ENCODE measurements at regions not wholly inside any gene's neighbourhood (a gene's known extent, or its start where the extent isn't known, plus 50 kb on each side); places are given as distances from the start of the nearest gene placed in this dataset.
A peak's percentile ranks its signal among the peaks of the same experiment; 100 is the strongest.

GRCh38 chrX:110569506-110569905 is 210.9 kb downstream of the RTL9 start:
- no peaks in the 10 kb centered on the region for H3K4me1 ChIP-seq
- no peaks in the 10 kb centered on the region for H3K27me3 ChIP-seq
- WGBS, 5 donors: 42 to 67% (median 46%) methylated on average over 1 of the region's 1 CpG
- TF ChIP-seq CTCF (IDR thresholded peaks at IDR 0.05) (no peak), POLR2AphosphoS5 (IDR thresholded peaks at IDR 0.05) (no peak), POLR2A (IDR thresholded peaks at IDR 0.05) (no peak), EP300 (IDR thresholded peaks at IDR 0.05) (no peak)
- H3K36me3 ChIP-seq: no peaks in the 10 kb centered on the region
- peaks cover 0 to 23% (median 9%) of the 10 kb centered on the region in 4 donors for H3K9me3 ChIP-seq
- intact Hi-C loops (cut with DNase I; ENCODE audit: low total_unique reads): no loop called here
- no peak overlapping the region for H3K4me3 ChIP-seq
- H3K27ac ChIP-seq: no peak overlapping the region
- no peak for DNase-seq

- intact Hi-C loops (cut with DNase I; ENCODE audit: low total_unique reads): no loop called here
- no peak for TF ChIP-seq POLR2A (IDR thresholded peaks at IDR 0.05)
- TF ChIP-seq CTCF (IDR thresholded peaks at IDR 0.05): no peak
- TF ChIP-seq POLR2AphosphoS5 (IDR thresholded peaks at IDR 0.05): no peak
- no peak for TF ChIP-seq EP300 (IDR thresholded peaks at IDR 0.05)
- H3K4me1 ChIP-seq: no peaks in the 10 kb centered on the region
- no peak overlapping the region for H3K4me3 ChIP-seq
- no peak overlapping the region for H3K27ac ChIP-seq
- H3K36me3 ChIP-seq: no peaks in the 10 kb centered on the region
- DNase-seq: no peak
- peaks cover 0 to 10% (median 3%) of the 10 kb centered on the region in 4 donors for H3K9me3 ChIP-seq
- peaks cover 0 to 9% (median 0%) of the 10 kb centered on the region in 3 donors for H3K27me3 ChIP-seq
Measured at GRCh38 chrX:110578270-110578669, 217.3 kb downstream of the CHRDL1 start.

- H3K27ac ChIP-seq: no peak overlapping the region
- no peaks in the 10 kb centered on the region for H3K36me3 ChIP-seq
- no peak for DNase-seq
- TF ChIP-seq CTCF (IDR thresholded peaks at IDR 0.05): no peak
- TF ChIP-seq POLR2A (IDR thresholded peaks at IDR 0.05): no peak
- no peak for TF ChIP-seq EP300 (IDR thresholded peaks at IDR 0.05)
- TF ChIP-seq POLR2AphosphoS5 (IDR thresholded peaks at IDR 0.05): no peak
- WGBS, 5 donors: 44 to 60% (median 54%) methylated on average over 3 of the region's 3 CpGs
- H3K27me3 ChIP-seq: peaks cover 0 to 6% (median 0%) of the 10 kb centered on the region in 3 donors
- no peak overlapping the region for H3K4me3 ChIP-seq
- intact Hi-C loops (cut with DNase I; ENCODE audit: low total_unique reads): no loop called here
- H3K9me3 ChIP-seq: peaks cover 0 to 10% (median 3%) of the 10 kb centered on the region in 4 donors
- no peaks in the 10 kb centered on the region for H3K4me1 ChIP-seq
Measured at GRCh38 chrX:110584083-110584482, 211.5 kb downstream of the CHRDL1 start.

GRCh38 chrX:110588164-110588563 is 207.5 kb downstream of the CHRDL1 start:
- Histone ChIP-seq H3K27ac (no peak overlapping the region), H3K4me3 (no peak overlapping the region), H3K4me1 (no peaks in the 10 kb centered on the region), H3K36me3 (no peaks in the 10 kb centered on the region), H3K9me3 (no peaks in the 10 kb centered on the region), H3K27me3 (peaks cover 0 to 3% (median 0%) of the 10 kb centered on the region in 3 donors)
- TF ChIP-seq POLR2AphosphoS5 (IDR thresholded peaks at IDR 0.05) (no peak), CTCF (IDR thresholded peaks at IDR 0.05) (no peak), POLR2A (IDR thresholded peaks at IDR 0.05) (no peak), EP300 (IDR thresholded peaks at IDR 0.05) (no peak)
- DNase-seq: peak in 1 of 2 donors; percentile 9
- 8 to 30% (median 13%) methylated on average over 2 of the region's 2 CpGs for WGBS, 5 donors
- intact Hi-C loops (cut with DNase I; ENCODE audit: low total_unique reads): no loop called here
